B cell (primary cell): ENCODE measurements at regions not wholly inside any gene's neighbourhood (a gene's known extent, or its start where the extent isn't known, plus 50 kb on each side); places are given as distances from the start of the nearest gene placed in this dataset.
"Not testable (repeated sequence)": the region's sequence is repeated elsewhere in the genome, so short reads cannot be mapped to it uniquely, and the experiment has no call there.

Experiments
- ATAC-seq: fragments of 200-7000 bp; cut with Tn5 transposase; one replicate; pipeline ENCODE4 v1.10.0; 2021; ENCODE audit warnings: low read depth, mild to moderate bottlenecking, moderate number of reproducible peaks, moderate library complexity
- CTCF ChIA-PET: fragments of 350-600 bp; sonication (Branson Sonifier 250); formaldehyde crosslinking; loops from one replicate; lab custom pipeline; 2021; ENCODE audit warnings: antibody characterized with exemption, inconsistent platforms; lab: Charles Lee
- POLR2A ChIA-PET: fragments of 350-600 bp; sonication (Branson Sonifier 250); formaldehyde crosslinking; loops from one replicate; lab custom pipeline; 2021; ENCODE audit warnings: antibody characterized with exemption; lab: Charles Lee
- DNase-seq: peaks from one replicate; pipeline ENCODE4 v3.0.0; 2013
- H2AFZ ChIP-seq: 2 replicates; pipeline ENCODE4 v1.6.1; 2012; ENCODE audit warnings: mild to moderate bottlenecking, low read depth, low read length; ENCODE audit not compliant: insufficient read depth, poor library complexity, severe bottlenecking
- H3K27ac ChIP-seq, 2 donors: 1 replicate in 1 of 2; 2 replicates in 1 of 2; pipeline ENCODE4 v1.5.1; 2012 to 2013; ENCODE audit warnings: low read length in 2 of 2, mild to moderate bottlenecking in 2 of 2, moderate library complexity in 1 of 2
- H3K27me3 ChIP-seq, 4 experiments: fragments of 200-600 bp in 1 of 4; sonication (generic) in 1 of 4; replicated peaks in 1 of 4; 1 replicate in 2 of 4; 2 replicates in 2 of 4; pipeline versions ENCODE4 v1.6.1 to v1.7.0; 2013 to 2016; ENCODE audit warnings: low read length in 3 of 4, mild to moderate bottlenecking in 2 of 4, mixed read lengths in 1 of 4, moderate library complexity in 1 of 4; ENCODE audit not compliant: insufficient read depth in 4 of 4, control insufficient read depth in 3 of 4; ENCODE audit errors: control extremely low read depth in 1 of 4
- H3K36me3 ChIP-seq, 2 experiments: replicated peaks in 1 of 2; 1 replicate in 1 of 2; 2 replicates in 1 of 2; pipeline versions ENCODE4 v1.6.1 to v1.7.1; 2013; ENCODE audit warnings: low read length in 1 of 2; ENCODE audit not compliant: insufficient read depth in 2 of 2, control insufficient read depth in 1 of 2; ENCODE audit errors: control extremely low read depth in 1 of 2, extremely low read depth in 1 of 2
- H3K4me1 ChIP-seq, 2 donors: fragments of 200-600 bp in 1 of 2; sonication (generic) in 1 of 2; 1 replicate in 1 of 2; 2 replicates in 1 of 2; pipeline versions ENCODE4 v1.5.1 to v1.6.1; 2013 to 2017; ENCODE audit warnings: low read length in 2 of 2; ENCODE audit not compliant: control insufficient read depth in 2 of 2, insufficient read depth in 2 of 2
- H3K4me2 ChIP-seq: replicated peaks from 2 replicates; pipeline ENCODE3; 2012; ENCODE audit warnings: mild to moderate bottlenecking, low read depth, low read length; ENCODE audit not compliant: poor library complexity, severe bottlenecking
- H3K4me3 ChIP-seq, 5 experiments: fragments of 200-600 bp in 1 of 5; sonication (generic) in 1 of 5; 1 replicate in 3 of 5; 2 replicates in 2 of 5; pipeline versions ENCODE4 v1.5.1 to v1.7.0; 2011 to 2016; ENCODE audit warnings: low read length in 4 of 5, mild to moderate bottlenecking in 4 of 5, low read depth in 2 of 5, control low read depth in 1 of 5, moderate library complexity in 1 of 5; ENCODE audit not compliant: insufficient read depth in 1 of 5; ENCODE audit errors: control extremely low read depth in 1 of 5, extremely low read depth in 1 of 5
- H3K79me2 ChIP-seq: fragments of 200-600 bp; sonication (generic); one replicate; pipeline ENCODE4 v1.6.0; 2016; ENCODE audit warnings: low read length; ENCODE audit not compliant: control insufficient read depth, insufficient read depth
- H3K9ac ChIP-seq: fragments of 200-600 bp; sonication (generic); 2 replicates; pipeline ENCODE4 v1.6.1; 2017; ENCODE audit warnings: mild to moderate bottlenecking, low read length, moderate library complexity
- H3K9me3 ChIP-seq, 3 donors: one replicate each; pipeline versions ENCODE4 v1.6.1 to v1.7.1; 2013; ENCODE audit warnings: low read length in 2 of 3; ENCODE audit not compliant: control insufficient read depth in 2 of 3, insufficient read depth in 1 of 3; ENCODE audit errors: control extremely low read depth in 1 of 3
- H4K20me1 ChIP-seq: 2 replicates; pipeline ENCODE4 v1.6.0; 2012; ENCODE audit warnings: mild to moderate bottlenecking, low read length; ENCODE audit not compliant: insufficient read depth, control insufficient read depth, poor library complexity, severe bottlenecking
- H3K27ac Mint-ChIP-seq: one replicate; pipeline ENCODE4 v1.8.0; 2021; ENCODE audit warnings: mixed read lengths
- H3K27me3 Mint-ChIP-seq: one replicate; pipeline ENCODE4 v1.8.0; 2021; ENCODE audit warnings: mixed read lengths
- H3K4me1 Mint-ChIP-seq: one replicate; pipeline ENCODE4 v1.8.0; 2021; ENCODE audit warnings: mixed read lengths
- H3K4me3 Mint-ChIP-seq: one replicate; pipeline ENCODE4 v1.8.0; 2021; ENCODE audit warnings: mixed read lengths
- H3K9me3 Mint-ChIP-seq: one replicate; pipeline ENCODE4 v1.8.0; 2022; ENCODE audit warnings: mixed read lengths; ENCODE audit not compliant: insufficient read depth
- CTCF ChIP-seq: fragments of 200-600 bp; IDR thresholded peaks from one replicate; pipeline ENCODE4 v1.8.0; 2022; ENCODE audit warnings: antibody characterized with exemption, mild to moderate bottlenecking
- EZH2 ChIP-seq: IDR thresholded peaks from 2 replicates; pipeline ENCODE4 v1.6.1; 2012; ENCODE audit warnings: borderline replicate concordance, low read depth, mild to moderate bottlenecking, moderate library complexity, low read length; ENCODE audit not compliant: insufficient read depth, poor library complexity, severe bottlenecking
- WGBS: methylation state at CpG from one replicate; pipeline ENCODE4 v1.1.5; 2013; ENCODE audit warnings: missing lambda C conversion rate; ENCODE audit not compliant: insufficient coverage; 5-methylcytosine and 5-hydroxymethylcytosine counted together
- intact Hi-C: fragments of 100-400 bp; cut with micrococcal nuclease; formaldehyde crosslinking; loops from one replicate; pipeline ENCODE4 v1.10.0; 2022

- CTCF ChIA-PET, result no interaction called here
Measured at GRCh38 chr5:83408719-83409118, 62.8 kb upstream of the VCAN start.

GRCh38 chr5:83409776-83410175 lies 61.8 kb upstream of the VCAN start:
- H3K4me3 Mint-ChIP-seq, H3K4me3 ChIP-seq, H3K4me2 ChIP-seq, POLR2A ChIA-PET, H3K9me3 ChIP-seq, H3K36me3 ChIP-seq, ATAC-seq, H3K4me1 Mint-ChIP-seq, H3K27ac Mint-ChIP-seq, H3K9ac ChIP-seq, H3K27me3 Mint-ChIP-seq, DNase-seq, H3K79me2 ChIP-seq, H3K27ac ChIP-seq, H3K9me3 Mint-ChIP-seq, H3K27me3 ChIP-seq, H4K20me1 ChIP-seq, H2AFZ ChIP-seq, intact Hi-C loops, H3K4me1 ChIP-seq: not testable (repeated sequence)
- WGBS, result 80% methylated on average over 1 of the region's 2 CpGs
- CTCF ChIA-PET, result interaction anchor here (1.6 kb wide), 1 partner anchor 9 kb away, joined by 3 read pairs; no protein-coding TSS in a partner anchor

More at GRCh38 chr5:83408719-83409118, 62.8 kb upstream of the VCAN start:
- Histone ChIP-seq H3K4me2 (no peak overlapping the region), H3K79me2 (no peaks in the 10 kb centered on the region), H3K36me3 (no peaks in the 10 kb centered on the region), H3K27ac (no peak overlapping the region), H3K4me1 (no peaks in the 10 kb centered on the region), H4K20me1 (no peaks in the 10 kb centered on the region), H3K4me3 (no peak overlapping the region), H3K9ac (no peak overlapping the region), H2AFZ (no peak overlapping the region), H3K27me3 (no peaks in the 10 kb centered on the region), H3K9me3 (no peaks in the 10 kb centered on the region)
- intact Hi-C loops, result no loop called here
- DNase-seq, result no peak
- peaks cover 7% of the 10 kb centered on the region for H3K9me3 Mint-ChIP-seq
- H3K4me3 Mint-ChIP-seq, result no peak overlapping the region
- no peaks in the 10 kb centered on the region for H3K4me1 Mint-ChIP-seq
- no peak for ATAC-seq
- 52% methylated on average over 2 of the region's 2 CpGs for WGBS
- no peaks in the 10 kb centered on the region for H3K27me3 Mint-ChIP-seq
- TF ChIP-seq EZH2 (no peak), CTCF (no peak)
- H3K27ac Mint-ChIP-seq, result no peak overlapping the region
- POLR2A ChIA-PET, result no interaction called here

GRCh38 chr5:83410319-83410718 lies 61.2 kb upstream of the VCAN start:
- WGBS, result no CpG with 5 or more reads among the region's 3 CpGs
- H3K27ac Mint-ChIP-seq, result not testable (repeated sequence)

More at GRCh38 chr5:83410319-83410718, 61.2 kb upstream of the VCAN start:
- ATAC-seq, H3K27ac ChIP-seq, H4K20me1 ChIP-seq, H3K27me3 Mint-ChIP-seq, H3K9me3 Mint-ChIP-seq, intact Hi-C loops, H3K36me3 ChIP-seq, H3K9me3 ChIP-seq, POLR2A ChIA-PET, H3K4me2 ChIP-seq, H3K79me2 ChIP-seq, H3K4me1 ChIP-seq, H2AFZ ChIP-seq, H3K4me3 Mint-ChIP-seq, H3K4me3 ChIP-seq, H3K9ac ChIP-seq, H3K4me1 Mint-ChIP-seq, H3K27me3 ChIP-seq, DNase-seq: not testable (repeated sequence)
- CTCF ChIA-PET, result interaction anchor here (1.6 kb wide), 1 partner anchor 9 kb away, joined by 3 read pairs; no protein-coding TSS in a partner anchor
